NCI-H2196 treated with DMSO at 0.1 percent for 48 hours (cell line): ENCODE measurements at regions not wholly inside any gene's neighbourhood (a gene's known extent, or its start where the extent isn't known, plus 50 kb on each side); places are given as distances from the start of the nearest gene placed in this dataset.
"Not testable (repeated sequence)": the region's sequence is repeated elsewhere in the genome, so short reads cannot be mapped to it uniquely, and the experiment has no call there.

Source experiments
- DNase-seq: peaks from one replicate; lab custom pipeline; 2025; ENCODE audit not compliant: unreplicated experiment; lab: John Stamatoyannopoulos, UW

DNA sequence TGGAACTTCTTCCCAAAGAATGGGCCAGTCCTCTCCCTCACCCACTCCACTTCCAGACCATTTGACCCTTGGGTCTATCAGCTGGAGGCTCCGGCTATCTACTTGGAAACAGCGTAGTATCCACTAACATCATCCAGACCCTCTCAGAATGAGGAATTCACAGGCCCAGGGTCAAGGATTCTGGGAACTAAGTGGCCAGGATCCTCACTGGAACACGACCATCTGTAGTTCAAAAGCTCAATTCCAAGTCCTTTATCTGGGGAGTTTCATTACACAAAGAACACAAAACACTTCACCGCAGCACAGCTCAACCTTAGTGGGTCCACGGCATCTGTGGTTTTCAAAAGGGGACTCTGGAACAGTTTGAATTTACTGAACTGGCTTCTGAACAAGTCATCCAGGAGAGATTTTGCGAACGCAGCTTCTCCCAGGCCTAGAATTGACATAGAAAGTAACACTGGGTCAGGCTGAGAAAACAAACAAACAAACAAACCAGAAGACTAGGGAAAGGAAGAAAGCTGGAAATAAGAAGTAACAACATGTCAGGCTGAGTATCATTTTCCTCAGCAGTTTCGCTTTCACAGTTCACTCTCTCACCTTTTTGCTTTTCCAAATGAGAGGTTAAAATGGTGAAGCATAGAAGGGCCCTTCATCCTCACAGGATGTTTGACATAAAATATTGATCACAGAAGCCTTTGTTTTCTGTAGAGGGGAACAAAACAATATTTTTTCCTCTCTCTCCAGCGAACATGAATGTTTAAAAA is 57.6 kb upstream of the USP6NL start:
- no peak for DNase-seq

- DNase-seq = no peak
Measured at GRCh38 chr10:11667756-11668155, 56.3 kb upstream of the USP6NL start.

GRCh38 chr10:11663763-11664555 is 52.5 kb upstream of the USP6NL start:
- DNase-seq = no peak

DNA sequence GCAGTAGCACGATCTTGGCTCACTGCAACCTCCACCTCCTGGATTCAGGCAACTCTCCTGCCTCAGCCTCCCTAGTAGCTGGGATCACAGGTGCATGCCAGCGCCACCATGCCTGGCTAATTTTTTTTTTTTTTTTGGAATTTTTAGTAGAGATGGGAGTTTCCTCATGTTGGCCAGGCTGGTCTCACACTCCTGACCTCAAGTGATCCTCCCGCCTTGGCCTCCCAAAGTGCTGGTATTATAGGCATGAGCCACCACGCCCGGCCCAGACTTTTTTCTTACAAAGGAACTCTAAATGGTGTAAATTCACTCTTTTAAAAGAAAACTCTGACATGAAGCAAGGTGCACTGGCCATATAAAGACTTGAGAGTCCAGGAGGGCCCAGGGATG is 51.7 kb upstream of the USP6NL start:
- DNase-seq = not testable (repeated sequence)

DNA sequence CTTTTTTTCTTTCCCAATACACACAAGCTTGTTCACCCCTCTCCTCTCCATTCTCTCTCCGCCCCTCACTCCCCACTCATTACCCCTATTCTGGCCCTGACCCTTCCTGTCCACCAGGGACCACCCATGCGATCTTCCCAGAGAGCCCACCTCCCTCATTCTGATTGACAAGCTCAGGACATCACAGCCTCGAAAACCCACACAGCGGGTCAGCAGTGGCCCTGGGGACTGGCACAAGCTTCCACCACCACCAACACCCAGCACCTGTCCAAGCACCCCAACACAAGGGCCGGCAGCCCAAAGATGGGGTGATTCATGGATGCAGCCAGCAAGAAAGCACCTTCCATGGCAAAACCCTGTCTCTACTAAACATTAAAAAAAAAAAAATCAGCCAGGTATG is 50.0 kb upstream of the USP6NL start:
- DNase-seq = no peak
